GM18951 (cell line): ENCODE measurements at regions not wholly inside any gene's neighbourhood (a gene's known extent, or its start where the extent isn't known, plus 50 kb on each side); places are given as distances from the start of the nearest gene placed in this dataset.
"Not testable (repeated sequence)": the region's sequence is repeated elsewhere in the genome, so short reads cannot be mapped to it uniquely, and the experiment has no call there.

ENCODE experiments used
- POLR2A ChIP-seq: IDR thresholded peaks from 4 replicates; pipeline ENCODE4 v1.6.1; 2011; ENCODE audit warnings: mild to moderate bottlenecking; ENCODE audit not compliant: insufficient read length, insufficient read depth; ENCODE audit errors: extremely low read depth
- in situ Hi-C: fragments of 300-500 bp; cut with MboI; formaldehyde crosslinking; loops from one replicate; pipeline ENCODE4 v1.12.0; 2022; ENCODE audit warnings: low sequenced_read_pairs, mixed read lengths, inconsistent platforms; ENCODE audit not compliant: unreplicated experiment

- in situ Hi-C loops: not testable (repeated sequence)
These were observed 60.3 kb upstream of the NMU start for GRCh38 chr4:55696424-55696823.

- TF ChIP-seq POLR2A: no peak
- in situ Hi-C loops: no loop called here
These were observed 70.4 kb upstream of the NMU start for GRCh38 chr4:55706541-55706940.

DNA sequence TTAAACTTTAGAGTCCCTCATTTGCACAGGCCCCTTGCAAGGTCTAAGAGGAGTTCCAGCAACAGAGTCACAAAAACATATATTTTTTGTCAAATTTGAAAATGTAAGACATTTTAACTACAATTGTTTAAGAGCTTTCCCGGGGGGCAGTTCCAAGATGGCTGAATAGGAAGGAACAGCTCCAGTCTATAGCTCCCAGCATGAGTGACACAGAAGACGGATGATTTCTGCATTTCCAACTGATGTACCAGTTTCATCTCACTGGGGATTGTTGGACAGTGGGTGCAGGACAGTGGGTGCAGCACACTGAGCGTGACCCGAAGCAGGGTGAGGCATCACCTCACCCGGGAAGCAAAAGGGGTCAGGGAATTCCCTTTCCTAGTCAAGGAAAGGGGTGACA, 71.4 kb upstream of the NMU start:
- in situ Hi-C loops: no loop called here
- TF ChIP-seq POLR2A: no peak

GRCh38 chr4:55707991-55708390, 71.9 kb upstream of the NMU start:
- in situ Hi-C loops: not testable (repeated sequence)

- in situ Hi-C loops: not testable (repeated sequence)
These were observed 76.7 kb upstream of the NMU start for GRCh38 chr4:55712835-55713234.

- TF ChIP-seq POLR2A: no peak
- in situ Hi-C loops: no loop called here
These were observed 85.6 kb upstream of the NMU start for GRCh38 chr4:55721651-55722050.

GRCh38 chr4:55722132-55722531, 86.0 kb upstream of the NMU start:
- no peak for TF ChIP-seq POLR2A
- in situ Hi-C loops: no loop called here

DNA sequence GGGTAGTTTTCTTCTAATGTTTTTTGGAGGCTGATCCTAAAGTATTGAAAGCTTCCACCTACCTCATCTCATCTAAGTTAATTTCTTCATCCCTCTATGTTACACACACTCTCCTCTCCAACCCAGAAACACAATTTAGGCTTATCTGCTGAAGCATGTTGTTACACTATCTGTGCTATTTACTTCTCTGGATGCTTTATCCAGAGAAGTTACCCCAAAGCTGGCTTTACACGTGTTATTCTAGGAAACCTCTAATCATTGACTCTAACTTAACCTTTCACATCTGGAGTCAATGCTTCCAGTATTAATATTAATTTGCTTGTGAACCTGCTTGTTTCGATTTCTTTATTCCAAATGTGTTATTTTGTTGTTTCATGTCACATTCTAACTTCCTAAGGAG, 87.3 kb upstream of the NMU start:
- TF ChIP-seq POLR2A: no peak
- in situ Hi-C loops: no loop called here

DNA sequence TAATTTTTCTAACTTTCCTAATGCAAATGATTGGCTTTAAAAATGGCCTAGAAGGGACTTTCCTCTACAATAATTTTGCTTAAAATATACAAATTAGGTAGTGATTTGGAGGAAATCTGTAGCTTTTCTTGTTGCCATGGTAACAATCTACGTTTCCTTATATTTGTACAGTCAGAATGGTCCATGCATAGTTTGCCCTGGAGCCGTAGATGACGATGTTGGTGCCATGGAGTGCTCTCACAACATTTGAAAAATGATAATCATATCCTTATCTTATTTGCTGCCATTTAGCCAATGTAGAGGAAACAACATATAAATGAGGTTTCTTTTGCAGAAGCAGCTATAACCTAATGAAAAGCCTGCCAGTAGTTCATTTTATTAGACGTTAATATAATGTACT, 89.0 kb upstream of the NMU start:
- no peak for TF ChIP-seq POLR2A
- in situ Hi-C loops: loop anchor here (25.0 kb wide), 1 partner anchor 313 kb away; no protein-coding TSS in a partner anchor

- TF ChIP-seq POLR2A: no peak
- in situ Hi-C loops: loop anchor here (25.0 kb wide), 1 partner anchor 315 kb away; no protein-coding TSS in a partner anchor
These were observed 91.6 kb upstream of the NMU start for GRCh38 chr4:55727746-55728145.

DNA sequence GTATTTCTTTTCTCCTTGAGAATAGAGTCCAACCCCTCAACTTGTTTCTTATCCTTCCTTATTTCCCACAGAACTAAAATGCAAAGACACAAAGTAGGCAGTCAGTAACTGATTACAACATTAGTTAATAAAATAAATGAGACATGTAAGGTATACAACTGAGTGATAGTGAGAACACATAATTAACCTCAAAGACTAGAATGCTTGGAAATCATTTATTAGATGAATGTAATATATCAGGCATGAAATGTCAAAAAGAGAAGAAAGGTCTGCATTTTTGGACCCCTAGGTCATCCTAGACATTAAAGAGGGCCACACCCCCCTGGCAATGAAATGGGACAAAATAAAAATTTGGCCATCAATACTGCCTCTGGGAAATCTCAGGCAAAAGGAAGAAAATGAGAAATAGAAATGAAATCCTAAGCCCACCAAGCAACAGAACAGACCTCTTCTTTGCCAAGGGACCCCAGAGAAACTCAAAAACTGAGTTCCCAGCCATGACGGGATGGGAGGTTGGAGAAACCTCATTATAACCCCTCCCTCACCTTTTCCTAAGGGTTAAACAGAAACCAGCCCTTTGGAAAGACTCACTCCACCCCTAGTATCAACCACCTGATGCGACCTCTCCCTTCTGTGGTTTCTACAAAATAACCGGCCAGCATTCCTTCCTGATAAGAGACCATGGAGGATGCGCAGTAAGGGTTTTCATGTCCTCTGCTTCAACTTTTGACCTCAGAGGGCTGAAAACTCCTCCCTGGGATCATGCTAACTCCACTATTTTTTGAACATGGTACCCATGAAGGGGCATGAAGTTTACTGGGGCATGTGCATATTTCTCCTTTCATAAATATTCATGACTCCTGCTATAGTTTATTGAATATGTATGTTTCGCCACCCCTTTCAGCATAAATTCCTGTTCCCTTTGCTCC, 90.0 kb upstream of the EXOC1L start:
- TF ChIP-seq POLR2A: no peak
- in situ Hi-C loops: loop anchor here (25.0 kb wide), 1 partner anchor 317 kb away; no protein-coding TSS in a partner anchor

GRCh38 chr4:55730280-55730931, 89.2 kb upstream of the EXOC1L start:
- in situ Hi-C loops: loop anchor here (25.0 kb wide), 1 partner anchor 318 kb away; no protein-coding TSS in a partner anchor
- no peak for TF ChIP-seq POLR2A

DNA sequence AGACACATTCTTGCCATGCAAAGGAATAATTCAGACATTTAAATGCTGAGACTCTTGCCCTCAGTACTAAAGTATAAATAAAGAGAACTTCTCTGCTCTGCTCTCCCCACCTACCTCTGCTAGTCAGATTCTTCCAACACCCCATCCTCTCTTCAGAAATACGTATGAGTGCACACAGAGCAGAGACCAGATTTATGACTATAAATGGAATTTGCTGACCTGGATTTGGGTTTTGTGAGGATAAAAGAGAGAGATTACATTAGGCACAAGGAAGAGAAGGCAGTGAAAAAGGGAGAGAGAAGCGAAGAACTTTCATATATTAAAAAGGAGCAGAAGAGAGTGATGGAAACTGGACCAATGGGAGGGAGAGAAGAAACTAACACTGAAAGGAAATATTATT, 87.6 kb upstream of the EXOC1L start:
- no peak for TF ChIP-seq POLR2A
- in situ Hi-C loops: loop anchor here (25.0 kb wide), 1 partner anchor 320 kb away; no protein-coding TSS in a partner anchor

DNA sequence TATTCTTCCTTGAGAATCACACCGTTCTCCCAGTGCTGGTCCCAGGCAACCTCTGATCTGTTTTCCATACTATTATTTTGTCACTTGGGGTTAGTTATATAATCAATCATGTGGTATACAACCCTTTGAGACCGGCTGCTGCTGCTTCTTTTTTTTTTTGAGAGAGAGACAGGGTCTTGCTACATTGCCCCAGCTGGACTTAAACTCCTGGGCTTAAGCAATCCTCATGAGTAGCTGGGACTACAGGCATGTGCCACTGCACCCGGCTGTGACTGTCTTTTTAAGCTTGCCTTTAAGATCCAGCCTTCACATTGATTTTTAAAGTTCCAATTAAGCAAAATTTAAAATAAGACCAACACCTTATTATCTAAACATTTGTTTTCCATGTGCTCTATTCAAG, 86.7 kb upstream of the EXOC1L start:
- in situ Hi-C loops: loop anchor here (25.0 kb wide), 1 partner anchor 321 kb away; no protein-coding TSS in a partner anchor
- TF ChIP-seq POLR2A: no peak
